Mammary epithelial cell (primary cell): ENCODE measurements at regions not wholly inside any gene's neighbourhood (a gene's known extent, or its start where the extent isn't known, plus 50 kb on each side); places are given as distances from the start of the nearest gene placed in this dataset.

Experiments used
- EZH2 ChIP-seq: IDR thresholded peaks from 2 replicates; pipeline ENCODE4 v1.6.1; 2012; ENCODE audit warnings: low read length, inconsistent platforms, borderline replicate concordance
- TF ChIP-seq, protein P1 (sequence below), 2 donors: IDR thresholded peaks in 1 of 2; conservative IDR thresholded peaks in 1 of 2; 2 replicates each; pipeline ENCODE4 v1.5.1; 2011 to 2012; ENCODE audit warnings: inconsistent platforms in 2 of 2, low read length in 2 of 2, mild to moderate bottlenecking in 2 of 2, control low read depth in 1 of 2, low read depth in 1 of 2; ENCODE audit not compliant: insufficient read depth in 1 of 2; ENCODE audit errors: extremely low read depth in 1 of 2

GRCh38 chr2:84194181-84194580 is 264.9 kb downstream of the SUCLG1 start:
- TF ChIP-seq, protein P1, sequence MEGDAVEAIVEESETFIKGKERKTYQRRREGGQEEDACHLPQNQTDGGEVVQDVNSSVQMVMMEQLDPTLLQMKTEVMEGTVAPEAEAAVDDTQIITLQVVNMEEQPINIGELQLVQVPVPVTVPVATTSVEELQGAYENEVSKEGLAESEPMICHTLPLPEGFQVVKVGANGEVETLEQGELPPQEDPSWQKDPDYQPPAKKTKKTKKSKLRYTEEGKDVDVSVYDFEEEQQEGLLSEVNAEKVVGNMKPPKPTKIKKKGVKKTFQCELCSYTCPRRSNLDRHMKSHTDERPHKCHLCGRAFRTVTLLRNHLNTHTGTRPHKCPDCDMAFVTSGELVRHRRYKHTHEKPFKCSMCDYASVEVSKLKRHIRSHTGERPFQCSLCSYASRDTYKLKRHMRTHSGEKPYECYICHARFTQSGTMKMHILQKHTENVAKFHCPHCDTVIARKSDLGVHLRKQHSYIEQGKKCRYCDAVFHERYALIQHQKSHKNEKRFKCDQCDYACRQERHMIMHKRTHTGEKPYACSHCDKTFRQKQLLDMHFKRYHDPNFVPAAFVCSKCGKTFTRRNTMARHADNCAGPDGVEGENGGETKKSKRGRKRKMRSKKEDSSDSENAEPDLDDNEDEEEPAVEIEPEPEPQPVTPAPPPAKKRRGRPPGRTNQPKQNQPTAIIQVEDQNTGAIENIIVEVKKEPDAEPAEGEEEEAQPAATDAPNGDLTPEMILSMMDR (conservative IDR thresholded peaks at IDR 0.05 in 1 of 2, IDR thresholded peaks at IDR 0.05 in 1 of 2; ENCODE audit: extremely low read depth in 1 of 2, insufficient read depth in 1 of 2, low read depth in 1 of 2, low read length in 2 of 2) = no peak
- TF ChIP-seq EZH2 = no peak
